B cell (primary cell): ENCODE measurements at regions not wholly inside any gene's neighbourhood (a gene's known extent, or its start where the extent isn't known, plus 50 kb on each side); places are given as distances from the start of the nearest gene placed in this dataset.
"Not testable (repeated sequence)": the region's sequence is repeated elsewhere in the genome, so short reads cannot be mapped to it uniquely, and the experiment has no call there.

Experiments used
- EZH2 ChIP-seq: IDR thresholded peaks from 2 replicates; pipeline ENCODE4 v1.6.1; 2012; ENCODE audit warnings: borderline replicate concordance, low read depth, mild to moderate bottlenecking, moderate library complexity, low read length; ENCODE audit not compliant: insufficient read depth, poor library complexity, severe bottlenecking
- TF ChIP-seq, protein P1 (sequence below): fragments of 200-600 bp; IDR thresholded peaks from one replicate; pipeline ENCODE4 v1.8.0; 2022; ENCODE audit warnings: antibody characterized with exemption, mild to moderate bottlenecking

DNA sequence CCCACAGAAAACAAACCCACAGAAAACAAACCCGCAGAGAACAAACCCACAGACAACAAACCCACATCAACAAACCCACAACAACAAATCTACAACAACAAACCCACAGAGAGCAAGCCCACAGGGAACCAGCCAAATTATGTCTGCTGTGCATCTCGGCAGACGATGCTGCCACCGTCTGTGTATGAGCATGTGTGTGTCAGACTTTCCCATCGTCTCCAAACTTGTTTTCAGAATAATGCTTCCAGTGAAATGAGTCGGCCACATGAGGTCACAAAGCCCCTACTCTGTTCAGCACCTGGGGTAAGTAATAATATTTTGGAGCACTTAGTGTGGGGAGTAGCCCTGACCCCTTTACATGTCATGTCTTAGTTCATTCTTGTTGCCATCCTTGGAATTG is 2745.3 kb upstream of the TPTE start:
- not testable (repeated sequence) for TF ChIP-seq EZH2
- TF ChIP-seq, protein P1, sequence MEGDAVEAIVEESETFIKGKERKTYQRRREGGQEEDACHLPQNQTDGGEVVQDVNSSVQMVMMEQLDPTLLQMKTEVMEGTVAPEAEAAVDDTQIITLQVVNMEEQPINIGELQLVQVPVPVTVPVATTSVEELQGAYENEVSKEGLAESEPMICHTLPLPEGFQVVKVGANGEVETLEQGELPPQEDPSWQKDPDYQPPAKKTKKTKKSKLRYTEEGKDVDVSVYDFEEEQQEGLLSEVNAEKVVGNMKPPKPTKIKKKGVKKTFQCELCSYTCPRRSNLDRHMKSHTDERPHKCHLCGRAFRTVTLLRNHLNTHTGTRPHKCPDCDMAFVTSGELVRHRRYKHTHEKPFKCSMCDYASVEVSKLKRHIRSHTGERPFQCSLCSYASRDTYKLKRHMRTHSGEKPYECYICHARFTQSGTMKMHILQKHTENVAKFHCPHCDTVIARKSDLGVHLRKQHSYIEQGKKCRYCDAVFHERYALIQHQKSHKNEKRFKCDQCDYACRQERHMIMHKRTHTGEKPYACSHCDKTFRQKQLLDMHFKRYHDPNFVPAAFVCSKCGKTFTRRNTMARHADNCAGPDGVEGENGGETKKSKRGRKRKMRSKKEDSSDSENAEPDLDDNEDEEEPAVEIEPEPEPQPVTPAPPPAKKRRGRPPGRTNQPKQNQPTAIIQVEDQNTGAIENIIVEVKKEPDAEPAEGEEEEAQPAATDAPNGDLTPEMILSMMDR, result not testable (repeated sequence)
